ENCODE measurements at regions not wholly inside any gene's neighbourhood (a gene's known extent, or its start where the extent isn't known, plus 50 kb on each side); places are given as distances from the start of the nearest gene placed in this dataset.

- BruUV-seq (replicated peaks), result no TSS peak
- Histone ChIP-seq H3K27ac (ENCODE audit: low read length) (no peak overlapping the region), H3K36me3 (ENCODE audit: control insufficient read depth, insufficient read depth, low read length) (no peaks in the 10 kb centered on the region), H3K9me3 (ENCODE audit: control insufficient read depth, insufficient read depth, low read depth, low read length) (no peaks in the 10 kb centered on the region), H3K27me3 (ENCODE audit: control insufficient read depth, insufficient read depth, low read length) (no peaks in the 10 kb centered on the region; the same call in 1 of the 2 replicates), H3K4me1 (ENCODE audit: control insufficient read depth, insufficient read depth, low read length) (no peaks in the 10 kb centered on the region), H3K4me3 (ENCODE audit: low read depth in 2 of 2, low read length in 2 of 2) (no peak overlapping the region)
- ChIA-PET CTCF (no interaction called here), POLR2A (no interaction called here)
- DNase-seq (ENCODE audit: low read depth, low spot score) (no peak), ATAC-seq (no peak)
- intact Hi-C loops (cut with micrococcal nuclease; ENCODE audit: unreplicated experiment), result no loop called here
- in situ Hi-C loops (cut with HindIII; ENCODE audit: low pct_unique_long_range_greater_than_20kb, low sequenced_read_pairs), result no loop called here
- no peak for TF ChIP-seq SIN3A (IDR thresholded peaks at IDR 0.05; ENCODE audit: borderline replicate concordance, insufficient read depth, low read depth, low read length)
- no peak for TF ChIP-seq CTCF (IDR thresholded peaks at IDR 0.05)
Measured at GRCh38 chr5:3153906-3154305, 402.4 kb upstream of the IRX2 start.

- TF ChIP-seq TCF7L2 (IDR thresholded peaks at IDR 0.05; ENCODE audit: low read depth, low read length) (no peak), REST (IDR thresholded peaks at IDR 0.05; ENCODE audit: insufficient read depth in 1 of 2, low read depth in 2 of 2, low read length in 1 of 2) (no peak), CTCF (IDR thresholded peaks at IDR 0.05) (no peak), POLR2AphosphoS5 (IDR thresholded peaks at IDR 0.05; ENCODE audit: low read depth, low read length) (no peak), SIN3A (IDR thresholded peaks at IDR 0.05; ENCODE audit: borderline replicate concordance, insufficient read depth, low read depth, low read length) (no peak)
- BruUV-seq (replicated peaks), result no TSS peak
- no peaks in the 10 kb centered on the region for H3K4me1 ChIP-seq (ENCODE audit: control insufficient read depth, insufficient read depth, low read length)
- ATAC-seq, result no peak
- H3K36me3 ChIP-seq (ENCODE audit: control insufficient read depth, insufficient read depth, low read length), result no peaks in the 10 kb centered on the region
- H3K27me3 ChIP-seq (ENCODE audit: control insufficient read depth, insufficient read depth, low read length), result no peaks in the 10 kb centered on the region; the same call in 1 of the 2 replicates
- H3K27ac ChIP-seq (ENCODE audit: low read length), result no peak overlapping the region
- H3K4me3 ChIP-seq (ENCODE audit: low read depth in 2 of 2, low read length in 2 of 2), result no peak overlapping the region
- in situ Hi-C loops (cut with HindIII; ENCODE audit: low pct_unique_long_range_greater_than_20kb, low sequenced_read_pairs), result no loop called here
- ChIA-PET POLR2A (no interaction called here), CTCF (no interaction called here)
- no peak for DNase-seq (ENCODE audit: low read depth, low spot score)
- H3K9me3 ChIP-seq (ENCODE audit: control insufficient read depth, insufficient read depth, low read depth, low read length), result no peaks in the 10 kb centered on the region
- intact Hi-C loops (cut with micrococcal nuclease; ENCODE audit: unreplicated experiment), result no loop called here
Measured at GRCh38 chr5:3153226-3153858, 401.9 kb upstream of the IRX2 start.

All from Panc1 (cell line).